ENCODE measurements at regions not wholly inside any gene's neighbourhood (a gene's known extent, or its start where the extent isn't known, plus 50 kb on each side); places are given as distances from the start of the nearest gene placed in this dataset.

DNA sequence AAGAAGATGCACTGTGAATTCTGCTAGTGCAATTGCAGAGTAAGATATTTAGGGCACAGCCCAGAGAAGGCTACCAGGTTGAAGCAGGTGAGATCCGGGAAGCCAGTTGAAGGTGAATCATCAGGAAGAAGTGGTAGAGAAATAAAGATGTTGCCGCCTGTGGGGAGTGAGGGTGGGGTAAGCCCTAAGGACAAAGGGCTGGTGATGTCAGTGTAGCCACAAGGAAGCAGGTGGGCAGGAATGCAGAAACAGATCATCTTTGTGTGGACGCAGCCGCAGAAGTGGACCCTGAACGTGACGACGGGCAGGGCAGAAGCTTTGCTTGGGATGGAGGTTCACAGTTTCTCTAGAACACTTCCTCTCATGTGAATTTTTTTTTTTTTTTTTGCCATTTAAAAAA, 164.2 kb downstream of the ACTL7B start:
- DNase-seq (ENCODE audit: low read depth): no peak
- TF ChIP-seq MAX (IDR thresholded peaks at IDR 0.05; ENCODE audit: low read depth, low read length) (no peak), POLR2A (IDR thresholded peaks at IDR 0.05; ENCODE audit: extremely low read depth, insufficient read length) (no peak), CTCF (IDR thresholded peaks at IDR 0.05; ENCODE audit: low read depth, low read length) (no peak), MYC (IDR thresholded peaks at IDR 0.05; ENCODE audit: low read depth, low read length) (no peak)
- no peak overlapping the region for H3K4me3 ChIP-seq (ENCODE audit: low read depth, low read length)

DNA sequence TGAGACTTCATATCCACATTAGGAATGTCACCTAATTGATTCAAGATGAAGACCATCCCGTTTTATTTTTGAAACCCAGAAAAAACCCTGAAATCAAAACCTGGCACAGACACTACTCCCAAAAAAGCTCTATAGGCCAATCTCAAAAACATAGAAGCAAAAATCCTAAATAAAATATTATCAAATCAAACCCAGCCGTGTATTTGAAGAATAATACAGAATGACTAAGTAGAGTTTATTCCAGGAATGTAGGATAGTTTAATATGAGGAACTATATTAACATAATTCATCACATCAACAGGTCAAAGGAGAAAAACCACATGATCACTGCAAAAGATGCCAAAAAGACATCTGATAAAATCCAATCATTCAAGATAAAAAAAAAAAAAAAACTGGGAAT, 167.1 kb downstream of the ACTL7B start:
- no peak for DNase-seq (ENCODE audit: low read depth)
- no peak overlapping the region for H3K4me3 ChIP-seq (ENCODE audit: low read depth, low read length)
- no peak for TF ChIP-seq MAX (IDR thresholded peaks at IDR 0.05; ENCODE audit: low read depth, low read length)

GRCh38 chr9:108688051-108688450, 167.7 kb downstream of the ACTL7B start:
- TF ChIP-seq CTCF (IDR thresholded peaks at IDR 0.05; ENCODE audit: low read depth, low read length) (no peak), MAX (IDR thresholded peaks at IDR 0.05; ENCODE audit: low read depth, low read length) (no peak), MYC (IDR thresholded peaks at IDR 0.05; ENCODE audit: low read depth, low read length) (no peak), POLR2A (IDR thresholded peaks at IDR 0.05; ENCODE audit: extremely low read depth, insufficient read length) (no peak)
- DNase-seq (ENCODE audit: low read depth): no peak
- H3K4me3 ChIP-seq (ENCODE audit: low read depth, low read length): no peak overlapping the region

- no peak for TF ChIP-seq CTCF (IDR thresholded peaks at IDR 0.05; ENCODE audit: low read depth, low read length)
- no peak for TF ChIP-seq MAX (IDR thresholded peaks at IDR 0.05; ENCODE audit: low read depth, low read length)
- no peak for TF ChIP-seq MYC (IDR thresholded peaks at IDR 0.05; ENCODE audit: low read depth, low read length)
- no peak for TF ChIP-seq POLR2A (IDR thresholded peaks at IDR 0.05; ENCODE audit: extremely low read depth, insufficient read length)
- H3K4me3 ChIP-seq (ENCODE audit: low read depth, low read length): no peak overlapping the region
- no peak for DNase-seq (ENCODE audit: low read depth)
Measured at GRCh38 chr9:108687006-108687987, 168.5 kb downstream of the ACTL7B start.

DNA sequence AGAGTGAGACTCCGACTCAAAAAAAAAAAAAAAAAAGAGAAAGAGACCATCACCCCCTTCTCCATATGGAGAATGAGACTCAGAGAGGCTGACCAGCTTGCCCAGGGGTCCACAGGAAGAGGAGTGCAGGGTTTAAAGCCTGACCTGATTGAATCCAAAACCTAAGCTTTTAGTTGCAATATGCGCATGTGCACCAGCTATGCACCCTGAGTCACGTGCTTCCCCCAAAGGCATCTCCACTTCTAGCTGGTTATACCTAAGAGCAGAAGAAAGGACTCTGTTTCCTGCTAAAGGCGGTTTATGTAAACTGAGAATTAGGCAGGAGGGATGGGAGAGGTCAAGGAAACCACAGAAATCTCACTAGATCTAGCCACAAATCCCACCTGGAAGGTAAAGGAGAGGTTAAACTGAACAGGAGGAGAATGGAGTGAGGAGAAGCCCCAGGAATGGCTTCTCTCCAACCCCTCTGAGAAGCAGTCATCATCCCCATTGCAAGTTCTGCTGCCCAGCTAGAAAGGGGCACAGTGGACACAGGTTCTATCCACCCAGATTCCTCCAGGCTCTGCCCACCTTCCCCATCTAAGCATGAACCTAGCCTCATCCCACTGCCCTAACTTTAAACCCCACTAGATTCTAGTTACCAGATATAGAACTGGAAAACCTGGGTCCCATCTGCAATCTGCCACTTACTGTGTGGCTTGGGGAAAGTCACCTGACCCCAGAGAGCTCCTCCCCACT, 171.3 kb downstream of the ACTL7B start:
- DNase-seq (ENCODE audit: low read depth): no peak
- H3K4me3 ChIP-seq (ENCODE audit: low read depth, low read length): no peak overlapping the region
- no peak for TF ChIP-seq MAX (IDR thresholded peaks at IDR 0.05; ENCODE audit: low read depth, low read length)
- TF ChIP-seq POLR2A (IDR thresholded peaks at IDR 0.05; ENCODE audit: extremely low read depth, insufficient read length): no peak
- TF ChIP-seq MYC (IDR thresholded peaks at IDR 0.05; ENCODE audit: low read depth, low read length): no peak
- no peak for TF ChIP-seq CTCF (IDR thresholded peaks at IDR 0.05; ENCODE audit: low read depth, low read length)

DNA sequence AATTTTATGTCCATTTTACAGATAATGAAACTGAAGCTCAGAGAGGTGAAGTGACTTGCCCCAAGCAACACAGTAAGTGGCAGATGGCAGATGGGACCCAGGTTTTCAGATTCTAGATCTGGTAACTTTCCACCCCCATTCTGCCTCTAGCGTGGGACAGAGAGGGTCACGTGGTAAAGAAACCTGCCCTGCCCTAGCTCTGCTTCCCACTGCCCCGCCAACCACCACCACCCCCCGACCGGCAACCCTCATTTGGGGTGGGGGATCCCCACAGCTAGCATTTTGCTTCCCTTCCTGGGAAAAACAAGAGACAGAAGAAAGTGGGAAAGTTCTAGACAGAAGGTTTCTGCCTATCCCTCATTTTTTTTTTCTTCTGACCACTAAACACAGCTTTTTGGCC, 172.5 kb downstream of the ACTL7B start:
- no peak overlapping the region for H3K4me3 ChIP-seq (ENCODE audit: low read depth, low read length)
- no peak for TF ChIP-seq POLR2A (IDR thresholded peaks at IDR 0.05; ENCODE audit: extremely low read depth, insufficient read length)
- no peak for DNase-seq (ENCODE audit: low read depth)
